Activated CD8-positive, alpha-beta memory T cell treated with anti-CD3 and anti-CD28 coated beads for 24 hours (primary cell): ENCODE measurements at regions not wholly inside any gene's neighbourhood (a gene's known extent, or its start where the extent isn't known, plus 50 kb on each side); places are given as distances from the start of the nearest gene placed in this dataset.

ENCODE experiments used
- DNase-seq: peaks from one replicate; pipeline ENCODE4 v3.0.0-alpha.2; 2020

DNA sequence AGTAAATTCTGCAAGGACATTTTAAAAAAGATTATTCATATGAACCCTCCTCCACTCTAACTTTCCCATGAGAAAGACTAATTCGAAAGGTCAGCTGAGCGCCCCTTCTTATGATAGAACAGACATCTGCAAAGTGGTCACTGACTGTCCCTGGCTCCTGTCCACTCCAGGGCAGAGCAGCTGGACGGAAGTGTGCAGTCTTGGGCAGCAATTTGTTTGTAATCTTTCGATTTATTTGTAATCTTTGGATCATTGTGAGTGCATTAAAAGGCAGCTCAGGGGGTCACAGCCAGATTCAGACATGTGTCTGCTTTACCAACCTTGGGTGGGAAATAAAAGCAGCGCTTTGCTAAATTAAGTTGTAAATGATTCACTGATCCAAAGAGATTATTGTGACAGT lies 158.8 kb upstream of the ADARB2 start:
- no peak for DNase-seq

GRCh38 chr10:1895691-1896090 lies 158.4 kb upstream of the ADARB2 start:
- DNase-seq, result no peak

DNA sequence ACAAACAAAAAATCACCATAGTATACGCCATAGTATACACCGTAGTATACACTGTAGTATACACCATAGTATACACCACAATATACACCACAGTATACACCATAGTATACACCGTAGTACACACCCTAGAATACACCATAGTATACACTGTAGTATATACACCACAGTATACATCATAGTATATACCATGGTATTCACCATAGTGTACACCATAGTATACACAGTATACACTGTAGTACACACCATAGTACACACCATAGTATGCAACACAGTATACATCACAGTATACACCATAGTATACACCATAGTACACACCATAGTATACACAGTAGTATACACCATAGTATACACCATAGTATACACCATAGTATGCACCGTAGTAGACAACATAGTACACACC lies 157.6 kb upstream of the ADARB2 start:
- no peak for DNase-seq

- DNase-seq, result no peak
Measured at GRCh38 chr10:1893941-1894340, 156.6 kb upstream of the ADARB2 start.

DNA sequence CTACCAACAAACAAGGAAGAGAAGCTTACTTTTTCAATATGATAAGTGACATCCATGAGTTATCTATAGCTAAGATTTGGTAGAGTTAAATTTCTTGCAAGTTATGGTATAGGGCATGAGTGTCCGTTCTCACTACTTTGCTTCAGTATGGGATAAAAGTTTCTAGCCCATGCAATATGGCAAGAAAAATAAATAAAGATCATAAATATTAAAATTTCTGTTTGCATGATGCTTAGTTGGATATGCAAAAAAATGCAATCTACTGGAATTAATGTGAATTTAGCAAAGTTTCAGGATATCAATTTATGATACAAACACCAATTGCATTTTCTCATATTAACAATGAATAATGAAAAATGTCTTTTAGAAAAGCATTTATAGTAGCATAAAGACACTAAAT lies 148.7 kb upstream of the ADARB2 start:
- no peak for DNase-seq

DNA sequence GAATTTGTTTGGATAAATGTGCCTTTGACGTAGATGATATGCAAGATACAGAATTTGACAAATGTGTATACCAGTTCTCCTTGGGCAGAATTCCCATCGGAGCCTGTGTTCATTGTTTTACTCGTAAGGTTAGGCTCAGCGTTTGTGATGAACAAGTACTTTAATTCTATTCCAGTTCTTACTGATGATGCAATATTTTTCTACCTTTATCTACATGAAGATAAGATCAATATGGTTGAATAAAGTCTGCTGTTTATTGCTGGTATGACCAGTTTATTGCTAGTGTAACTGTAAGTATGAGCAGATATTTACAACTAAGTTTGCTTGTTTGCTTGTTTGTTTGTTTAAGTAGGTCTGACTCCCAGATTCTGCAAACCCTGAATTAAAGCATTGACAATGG lies 145.4 kb upstream of the ADARB2 start:
- no peak for DNase-seq

DNA sequence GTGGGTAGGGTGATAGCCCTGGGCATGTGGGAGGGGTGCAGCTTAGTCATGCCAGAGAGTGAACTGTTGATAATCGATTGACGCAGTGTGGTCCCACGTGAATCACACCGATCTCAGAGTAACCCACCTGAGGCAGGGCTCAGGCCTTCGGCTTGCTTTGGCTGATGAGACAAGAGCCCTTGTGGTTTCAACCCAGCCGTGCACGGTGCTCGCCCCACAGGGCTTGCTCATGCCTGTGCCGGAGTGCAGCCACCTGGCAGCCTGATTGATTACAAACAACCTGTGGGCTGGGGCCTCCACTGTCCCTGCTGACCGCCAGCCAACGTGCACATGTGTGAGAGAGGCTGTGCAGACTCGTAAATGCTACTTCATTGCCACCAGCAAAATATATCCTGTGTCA lies 144.9 kb upstream of the ADARB2 start:
- DNase-seq, result no peak

GRCh38 chr10:1881636-1882035 lies 144.3 kb upstream of the ADARB2 start:
- DNase-seq, result no peak

DNA sequence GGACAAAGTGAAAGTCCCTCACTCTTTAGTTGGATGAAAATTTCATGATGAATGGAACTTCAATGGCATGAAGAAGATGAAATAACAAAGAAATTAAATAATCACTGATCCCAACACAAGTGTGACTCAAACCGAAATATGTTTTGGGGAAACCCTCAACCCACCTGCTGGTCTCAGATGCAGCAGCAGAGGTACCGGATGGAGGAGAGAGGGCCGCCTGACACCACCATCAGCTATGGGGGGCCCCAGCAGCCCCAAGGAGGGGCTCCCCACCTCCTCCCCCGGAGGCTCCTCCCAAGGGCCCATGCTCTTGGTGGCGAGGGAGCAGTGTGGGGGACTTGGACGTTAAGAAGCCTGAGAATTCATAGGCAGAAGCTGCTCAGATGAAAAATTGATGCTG lies 137.2 kb upstream of the ADARB2 start:
- DNase-seq, result no peak

- DNase-seq, result no peak
Measured at GRCh38 chr10:1873661-1874315, 136.5 kb upstream of the ADARB2 start.

DNA sequence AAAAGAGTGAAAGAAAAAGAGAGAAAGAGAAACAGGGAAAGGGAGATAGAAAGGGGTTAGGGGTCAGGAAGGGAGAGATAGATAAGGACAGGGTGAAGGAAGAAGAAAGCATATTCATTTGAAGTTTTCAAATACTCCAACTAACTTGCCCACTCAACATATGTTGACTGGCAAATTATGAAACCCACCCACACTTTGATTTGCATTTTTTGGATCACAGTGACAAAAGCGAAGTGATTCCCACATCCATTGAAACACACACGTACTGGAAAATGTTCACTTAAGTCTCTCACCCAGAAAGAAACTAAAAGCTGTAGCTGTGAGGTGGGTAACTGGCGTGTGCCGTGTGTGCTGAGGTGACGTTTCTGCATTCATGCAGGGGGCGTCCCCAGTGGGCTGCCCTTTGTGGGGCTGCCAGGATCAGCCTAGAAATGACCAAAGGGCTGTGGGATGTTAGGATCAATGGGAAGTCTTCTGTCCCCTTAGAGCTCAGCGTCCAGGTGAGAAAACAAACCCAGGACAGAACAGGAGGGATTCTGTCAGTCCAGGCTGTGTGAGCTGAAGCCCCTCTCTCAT lies 134.9 kb upstream of the ADARB2 start:
- no peak for DNase-seq

GRCh38 chr10:1870491-1870890 lies 133.2 kb upstream of the ADARB2 start:
- DNase-seq, result no peak

DNA sequence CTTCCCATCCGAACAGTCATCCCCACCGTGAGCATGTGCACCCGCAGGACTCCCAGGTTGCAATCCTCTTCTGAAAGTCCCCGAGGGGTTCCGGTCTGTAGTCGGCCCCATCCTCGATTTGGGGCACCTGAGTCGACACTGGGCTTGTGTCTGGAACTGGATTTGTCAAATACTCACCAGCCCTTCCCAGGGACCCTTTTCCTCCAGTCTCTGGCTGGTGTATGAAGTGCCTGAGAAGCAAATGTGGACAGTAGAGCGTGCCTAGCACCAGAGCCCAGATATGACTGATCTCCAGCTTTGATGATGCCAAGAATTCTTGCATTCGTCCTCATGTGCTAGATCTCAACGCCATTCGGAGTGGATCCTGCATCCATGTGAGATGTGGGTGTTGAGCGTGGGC lies 132.5 kb upstream of the ADARB2 start:
- no peak for DNase-seq

- DNase-seq, result no peak
Measured at GRCh38 chr10:1860351-1860750, 123.0 kb upstream of the ADARB2 start.

GRCh38 chr10:1858547-1858946 lies 121.2 kb upstream of the ADARB2 start:
- no peak for DNase-seq

- no peak for DNase-seq
Measured at GRCh38 chr10:1858048-1858447, 120.7 kb upstream of the ADARB2 start.

GRCh38 chr10:1855911-1856310 lies 118.6 kb upstream of the ADARB2 start:
- no peak for DNase-seq

DNA sequence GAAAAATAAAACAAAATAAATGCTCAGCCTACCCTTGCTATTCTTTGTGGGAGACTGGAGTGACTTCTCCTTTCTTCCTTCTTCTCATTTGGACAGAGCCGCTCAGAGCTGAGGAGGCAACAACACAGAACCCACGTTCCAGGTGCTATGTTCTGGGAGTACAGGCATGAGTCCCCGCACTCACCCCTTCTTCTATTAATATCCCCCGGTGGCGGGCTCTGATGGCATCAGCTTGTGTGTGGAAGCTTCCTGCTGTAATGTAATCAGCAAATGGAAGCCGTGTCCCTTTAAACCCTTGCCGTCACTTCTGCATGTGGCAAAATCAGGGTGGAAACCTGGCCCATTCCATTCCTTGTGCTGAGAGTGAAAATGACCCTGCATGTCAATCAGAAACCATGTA lies 116.9 kb upstream of the ADARB2 start:
- DNase-seq, result no peak

DNA sequence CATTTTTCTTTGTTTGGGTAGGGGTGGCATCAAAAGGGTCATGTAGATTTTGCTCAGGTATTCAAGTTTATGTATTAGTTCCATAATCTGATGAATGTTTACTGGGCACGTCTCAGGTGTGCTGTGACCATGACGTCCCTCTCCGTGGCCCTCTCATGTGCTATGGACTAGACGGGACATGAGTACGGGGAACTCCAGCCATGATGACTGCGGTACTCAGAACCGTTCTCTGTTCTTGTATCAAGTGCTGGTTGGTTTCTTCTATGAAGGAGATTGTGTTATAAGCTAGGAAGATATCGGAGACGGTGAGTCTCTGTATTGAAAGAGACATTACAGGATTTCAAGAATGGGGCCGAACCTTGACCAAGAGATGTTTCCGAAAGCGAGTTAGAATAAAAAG lies 116.5 kb upstream of the ADARB2 start:
- no peak for DNase-seq

DNA sequence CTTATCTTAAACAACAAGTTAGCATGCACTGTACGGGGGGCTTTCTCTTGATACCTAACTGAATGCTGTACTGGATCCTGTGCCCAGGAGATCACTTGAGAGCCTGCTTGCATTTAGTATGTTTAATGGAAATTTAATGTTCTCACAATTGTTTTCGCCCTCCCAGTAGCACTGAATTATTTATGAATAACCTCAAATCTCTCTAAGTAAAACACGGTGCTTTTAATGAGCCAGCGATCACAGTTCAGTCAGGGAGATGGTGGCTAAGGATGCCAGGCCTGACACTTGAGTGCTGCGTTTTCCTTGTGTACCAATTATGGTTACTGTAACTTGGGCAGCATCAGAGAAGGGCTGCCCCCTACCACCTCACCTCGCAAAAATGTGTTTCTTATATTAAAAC lies 115.5 kb upstream of the ADARB2 start:
- DNase-seq, result no peak

DNA sequence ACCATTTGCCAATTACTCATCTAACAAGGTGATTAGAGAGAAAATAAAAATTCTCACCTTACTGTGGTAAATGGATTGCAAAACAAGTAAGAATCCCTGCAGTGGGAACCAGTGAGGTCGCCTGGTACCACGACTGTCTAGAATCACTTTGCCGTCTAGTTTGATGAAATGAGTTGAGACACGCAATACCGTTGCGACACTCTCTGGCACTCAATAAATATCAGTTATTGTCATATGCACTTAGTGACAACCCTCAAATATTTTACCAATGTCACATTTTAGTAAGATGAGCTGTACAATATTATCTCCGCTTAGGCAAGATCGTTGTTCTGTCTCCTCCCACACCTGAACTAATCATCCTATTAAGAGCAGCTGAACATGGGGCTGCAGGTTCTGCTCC lies 114.4 kb upstream of the ADARB2 start:
- DNase-seq, result no peak

DNA sequence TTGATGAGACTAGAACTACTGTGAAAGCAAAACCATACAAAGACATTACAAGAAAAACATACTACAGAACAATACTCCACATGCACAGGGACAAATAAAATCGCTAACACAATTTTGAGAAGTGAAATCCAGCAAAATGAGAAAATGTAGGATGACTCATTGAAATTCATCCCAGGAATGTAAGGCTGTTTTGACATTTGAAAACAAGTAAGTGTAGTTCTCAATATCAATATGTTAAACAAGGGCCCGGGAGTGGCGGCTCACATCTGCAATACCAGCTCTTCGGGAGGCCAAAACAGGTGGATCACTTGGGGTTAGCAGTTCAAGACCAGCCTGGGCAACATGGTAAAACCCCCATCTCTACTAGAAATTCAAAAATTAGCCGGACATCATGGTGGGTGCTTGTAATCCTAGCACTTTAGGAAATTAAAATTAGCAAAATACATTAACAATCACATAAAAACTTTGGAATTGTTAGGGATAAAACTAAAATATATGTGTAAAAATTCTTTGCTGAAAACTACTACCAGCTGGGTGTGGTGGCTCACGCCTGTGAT lies 113.7 kb upstream of the ADARB2 start:
- no peak for DNase-seq

- DNase-seq, result no peak
Measured at GRCh38 chr10:1847361-1847760, 110.0 kb upstream of the ADARB2 start.

DNA sequence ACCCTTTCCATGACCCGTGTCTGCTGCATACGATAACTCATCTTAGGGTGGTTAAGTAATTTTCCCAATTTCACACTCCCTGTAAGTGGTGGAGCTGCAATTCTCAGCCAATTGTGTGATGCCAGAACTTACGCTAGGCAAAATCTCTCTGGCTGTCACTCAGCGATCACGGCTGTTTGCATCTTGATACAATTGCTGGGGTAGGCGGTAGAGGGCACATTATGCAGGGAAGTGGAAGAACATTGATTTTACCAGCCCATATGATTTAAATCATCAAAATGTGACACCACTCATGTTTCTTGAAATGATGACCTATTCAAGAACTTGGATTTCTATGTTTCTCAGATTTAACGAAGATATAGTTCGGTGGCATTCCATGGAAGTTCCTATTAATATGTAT lies 108.7 kb upstream of the ADARB2 start:
- no peak for DNase-seq

GRCh38 chr10:1841759-1842158 lies 104.4 kb upstream of the ADARB2 start:
- no peak for DNase-seq
